GM21367 (cell line): ENCODE measurements at regions not wholly inside any gene's neighbourhood (a gene's known extent, or its start where the extent isn't known, plus 50 kb on each side); places are given as distances from the start of the nearest gene placed in this dataset.
"Not testable (repeated sequence)": the region's sequence is repeated elsewhere in the genome, so short reads cannot be mapped to it uniquely, and the experiment has no call there.

Experiments
- ATAC-seq: cut with Tn5 transposase; IDR thresholded peaks from one replicate; pipeline ENCODE4 v1.9.1; 2021; ENCODE audit not compliant: unreplicated experiment

DNA sequence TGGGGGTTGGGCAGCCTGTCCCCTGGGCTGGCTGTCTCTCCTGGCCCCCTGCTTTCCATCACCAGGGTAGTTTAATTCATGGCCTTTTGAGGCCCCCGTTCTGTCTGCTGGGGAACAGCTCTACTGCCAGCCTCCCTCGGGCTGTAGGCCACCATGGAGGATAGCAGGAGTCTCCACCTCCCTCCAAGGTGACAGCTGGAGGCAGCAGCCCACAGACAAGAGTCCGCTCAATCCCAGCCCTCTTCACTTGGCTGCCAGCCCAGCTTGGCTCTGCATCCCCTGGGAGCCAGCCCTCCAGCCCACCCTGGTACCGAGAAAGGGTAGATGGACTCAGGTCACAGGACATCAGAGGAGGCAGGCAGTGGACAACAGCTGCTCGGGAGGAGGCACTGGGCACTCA is 194.6 kb upstream of the SDK2 start:
- no peak for ATAC-seq

DNA sequence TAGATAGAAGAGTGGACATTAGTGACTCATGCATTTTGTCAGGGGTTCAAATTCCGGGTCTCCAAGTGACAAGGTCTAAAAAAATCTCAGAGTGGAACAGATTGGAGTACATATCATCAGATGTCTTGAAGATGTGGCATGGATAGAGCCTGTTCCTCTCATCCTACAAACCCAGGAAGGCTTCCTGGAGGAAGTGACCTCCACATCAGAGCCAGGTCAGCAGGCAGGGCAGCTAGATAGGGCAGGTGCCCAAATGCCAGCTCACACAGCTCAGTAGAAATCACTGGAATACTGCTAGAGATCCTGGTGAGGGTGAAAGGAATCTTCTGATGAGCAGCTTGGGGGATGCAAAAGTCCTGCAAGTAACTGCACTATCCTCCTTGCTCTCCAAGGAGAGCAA is 196.6 kb upstream of the SDK2 start:
- no peak for ATAC-seq

DNA sequence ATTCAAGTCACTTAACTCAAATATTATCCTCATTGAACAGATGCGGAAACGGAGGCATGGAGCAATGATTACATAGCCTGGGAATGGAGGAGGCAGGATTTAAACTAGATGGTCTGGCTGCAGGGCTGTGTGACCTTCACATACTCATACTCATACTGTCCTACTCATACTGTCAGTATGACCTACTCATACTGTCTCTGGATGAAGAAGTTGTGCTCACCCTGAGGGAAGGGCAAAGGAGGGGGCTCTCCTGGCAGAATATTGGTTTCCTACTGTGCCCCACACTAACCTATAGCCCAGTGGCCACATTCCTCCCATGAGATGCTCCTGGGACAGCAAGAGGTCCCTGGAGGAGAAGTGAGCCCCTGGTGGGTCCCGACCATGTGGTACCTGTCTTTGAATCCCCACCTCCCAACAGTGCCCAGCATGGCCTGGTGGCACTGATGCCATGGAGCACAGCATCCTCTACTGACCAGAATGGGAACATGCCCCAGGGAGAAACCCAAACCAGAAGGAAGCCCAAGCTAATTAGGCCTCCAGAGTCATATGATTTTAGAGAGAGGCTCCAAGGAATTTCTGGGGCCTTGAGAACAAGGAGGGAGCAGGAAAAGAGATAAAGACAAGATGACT is 197.3 kb upstream of the SDK2 start:
- no peak for ATAC-seq

DNA sequence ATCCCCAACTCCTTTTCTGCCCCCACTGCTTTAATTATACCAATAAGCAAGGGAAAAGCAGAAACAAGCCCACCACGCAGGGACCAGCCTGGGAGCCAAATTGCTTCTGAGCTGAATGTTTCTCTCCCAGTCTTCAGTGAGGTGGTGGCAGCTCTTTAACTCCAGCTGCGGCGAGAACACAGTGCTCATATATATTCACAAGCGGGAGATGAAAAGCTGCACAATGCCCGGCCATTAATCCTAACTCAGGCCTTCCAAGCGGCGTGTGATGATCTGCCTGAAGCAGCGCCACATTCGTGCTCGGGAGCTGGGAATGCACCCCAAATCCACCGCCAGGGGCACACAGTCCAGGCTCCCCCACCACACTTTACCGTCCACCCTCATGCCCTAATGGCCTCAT is 203.7 kb upstream of the SDK2 start:
- ATAC-seq: no peak

DNA sequence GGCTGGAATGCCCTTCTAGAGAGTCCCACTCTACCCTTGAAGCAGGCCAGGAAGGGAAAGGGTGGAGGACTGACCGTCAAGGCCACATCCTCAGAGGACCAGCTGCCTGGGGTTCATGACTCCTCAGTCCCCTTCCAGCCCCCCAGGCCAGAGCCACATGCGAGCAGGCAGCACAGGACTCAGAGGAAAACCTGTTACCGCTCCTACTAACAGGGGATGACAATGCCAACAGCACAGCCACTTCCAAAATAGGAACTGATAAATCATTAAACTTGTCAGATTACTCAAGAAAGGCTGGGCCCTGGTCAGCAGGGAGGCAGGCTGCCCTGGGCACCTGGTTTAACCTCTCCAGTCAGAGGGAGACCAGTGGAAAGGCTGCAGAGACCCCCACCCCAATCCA is 206.2 kb upstream of the SDK2 start:
- no peak for ATAC-seq

DNA sequence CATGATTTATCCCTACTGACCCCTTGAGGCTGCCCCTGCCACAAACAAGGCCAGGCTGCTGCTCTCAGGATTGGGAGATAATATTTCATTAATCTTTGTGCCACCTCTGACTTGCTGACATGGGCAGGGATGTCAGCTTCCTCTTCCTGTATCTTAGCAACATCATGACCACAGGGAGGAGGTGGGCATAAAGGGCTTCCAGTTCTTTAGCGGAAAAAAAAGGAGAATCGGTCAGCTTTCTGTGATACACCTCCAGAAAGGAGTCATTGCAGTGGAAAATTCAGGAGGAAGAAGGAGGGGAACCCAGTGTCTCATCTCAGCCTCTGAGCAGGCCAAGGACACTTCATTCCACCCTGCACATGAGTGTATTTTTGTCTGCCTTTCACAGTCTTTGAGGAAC is 206.8 kb upstream of the SDK2 start:
- no peak for ATAC-seq

DNA sequence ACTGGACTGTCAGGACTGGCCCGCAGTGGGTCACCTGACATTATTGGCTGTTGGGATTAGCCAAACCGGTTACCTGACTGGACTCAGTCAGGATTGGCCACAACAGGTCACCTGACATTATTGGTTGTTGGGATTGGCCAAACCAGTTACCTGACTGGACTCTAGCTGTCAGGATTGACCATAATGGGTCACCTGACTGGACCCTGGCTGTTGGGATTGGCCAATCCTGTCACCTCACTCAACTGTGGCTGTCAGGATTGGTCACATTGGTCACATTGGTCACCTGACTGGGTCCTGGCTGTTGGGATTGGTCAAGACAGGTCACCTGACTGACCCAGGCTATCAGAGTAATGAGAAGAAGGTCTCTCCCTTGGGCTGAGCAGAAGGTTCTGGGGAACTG is 207.7 kb upstream of the SDK2 start:
- no peak for ATAC-seq

DNA sequence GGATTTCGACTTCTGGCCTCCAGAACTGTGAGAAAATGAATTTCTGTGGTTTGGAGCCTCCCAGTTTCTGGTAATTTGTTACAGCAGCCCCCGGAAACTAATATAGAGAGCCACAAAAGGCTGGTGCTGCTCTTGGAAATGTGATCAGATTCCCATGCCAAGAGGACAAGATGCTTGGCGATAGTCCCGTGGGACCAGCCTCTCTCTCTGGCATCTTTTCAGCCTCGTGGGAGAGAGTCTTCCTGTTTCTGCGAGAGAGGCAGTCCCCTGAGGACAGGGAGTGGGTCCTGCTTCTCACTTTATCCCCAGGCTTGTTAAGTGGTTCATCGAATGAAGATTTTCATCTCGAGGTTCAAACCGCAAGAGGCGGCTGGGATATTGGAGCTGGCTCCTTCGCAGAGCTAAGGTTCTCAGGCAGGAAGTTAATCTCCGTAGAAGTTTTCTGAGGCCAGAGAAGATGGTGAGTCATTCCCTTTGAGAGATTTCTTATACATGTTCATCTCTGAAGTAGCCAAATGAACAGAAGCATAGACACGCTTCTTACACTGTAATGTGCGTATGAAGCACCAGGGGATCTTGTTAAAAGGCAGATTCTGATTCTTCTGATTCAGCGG is 211.6 kb upstream of the SDK2 start:
- no peak for ATAC-seq

DNA sequence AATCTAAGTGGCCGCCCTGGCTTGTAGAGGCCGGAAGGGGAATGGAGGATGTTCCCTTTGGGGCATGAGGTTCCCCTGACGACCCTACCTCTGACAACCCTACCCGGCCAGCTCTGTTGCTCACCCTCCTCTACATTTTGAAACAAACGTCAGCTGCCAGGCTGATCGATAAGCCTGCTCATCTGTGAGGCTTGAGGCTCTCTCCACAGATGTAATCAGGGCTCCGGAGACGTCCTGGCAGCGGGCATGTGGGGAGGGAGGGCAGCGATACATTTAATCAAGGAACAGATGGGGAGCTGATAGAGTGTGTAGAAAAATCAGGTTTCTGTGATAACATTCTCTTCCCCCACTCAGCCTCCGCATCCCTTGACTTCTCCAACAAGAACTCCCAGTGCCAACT is 212.3 kb upstream of the SDK2 start:
- ATAC-seq: no peak

DNA sequence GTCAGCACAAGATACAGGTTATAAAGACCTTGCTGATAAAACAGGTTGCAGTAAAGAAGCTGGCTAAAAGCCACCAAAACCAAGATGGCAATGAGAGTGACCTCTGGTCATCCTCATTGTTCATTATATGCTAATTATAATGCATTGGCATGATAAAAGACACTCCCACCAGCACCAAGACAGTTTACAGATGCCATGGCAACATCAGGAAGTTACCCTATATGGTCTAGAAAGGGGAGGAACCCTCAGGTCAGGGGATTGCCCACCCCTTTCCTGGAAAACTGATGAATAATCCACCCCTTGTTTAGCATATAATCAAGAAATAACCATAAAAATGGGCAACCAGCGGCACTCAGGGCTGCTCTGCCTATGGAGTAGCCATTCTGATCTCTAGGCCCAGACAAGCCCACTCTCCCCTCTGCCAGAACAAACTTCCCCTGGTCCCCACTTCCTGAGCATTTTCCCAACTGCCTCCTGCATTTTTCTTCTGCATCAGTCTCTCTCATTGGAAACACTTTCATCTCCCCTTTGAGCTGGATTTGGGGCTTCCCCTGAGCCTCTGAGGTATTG is 215.3 kb upstream of the SDK2 start:
- ATAC-seq: not testable (repeated sequence)

DNA sequence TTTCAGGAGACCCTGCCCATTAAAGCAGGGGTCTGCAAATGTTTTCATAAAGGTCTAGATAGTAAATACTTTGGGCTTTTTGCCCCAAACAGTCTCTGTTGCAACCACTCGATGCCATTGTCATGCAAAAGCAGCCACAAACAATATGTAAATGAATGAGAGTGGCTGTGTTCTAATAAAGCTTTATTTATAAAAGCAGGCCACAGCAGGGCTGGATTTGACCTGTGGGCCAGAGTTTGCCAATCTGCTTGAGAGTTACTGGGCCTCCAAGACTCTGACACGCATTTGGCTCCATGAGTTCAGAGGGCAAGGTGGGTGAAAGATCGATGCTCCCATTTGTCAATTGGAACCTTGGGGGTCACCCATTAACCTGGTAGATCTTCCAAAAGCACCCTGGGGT is 217.3 kb upstream of the SDK2 start:
- ATAC-seq: no peak

DNA sequence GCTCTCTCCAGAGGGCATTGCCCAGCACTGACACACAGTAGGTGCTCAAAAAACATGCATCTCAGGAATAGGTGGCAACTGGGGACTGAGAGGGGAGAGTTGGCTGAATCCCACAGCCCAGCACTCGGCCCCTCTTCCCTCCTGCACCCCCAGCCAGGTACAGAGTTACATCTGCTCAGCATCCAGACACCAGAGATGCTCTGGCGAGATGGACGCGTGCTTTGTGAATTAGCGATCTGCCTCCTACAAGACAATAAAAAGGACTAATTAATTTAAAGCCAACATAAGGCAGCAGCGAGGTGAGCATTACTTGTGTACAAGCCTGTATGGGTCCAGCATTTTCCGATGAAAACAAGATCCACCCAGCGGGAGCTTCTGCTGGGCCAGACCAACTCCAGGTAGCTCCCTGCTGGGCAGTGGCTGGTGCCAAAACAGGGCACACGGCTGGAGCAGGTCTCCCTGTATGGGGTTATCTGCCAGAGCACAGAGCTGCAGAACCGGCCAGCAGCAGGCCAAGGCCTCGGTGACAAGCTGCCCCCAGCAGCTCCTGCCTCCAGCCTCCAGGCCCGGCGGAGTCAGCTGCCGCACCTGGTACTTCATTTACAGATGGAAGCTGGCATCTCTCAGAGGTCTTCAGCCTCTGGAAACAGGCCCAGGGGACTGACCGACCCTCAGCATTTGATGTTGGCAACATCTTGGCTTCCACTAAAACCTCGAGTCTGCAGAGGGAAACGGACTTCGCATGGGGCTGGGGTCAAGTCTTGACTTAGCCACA is 219.7 kb upstream of the SDK2 start:
- ATAC-seq: no peak

DNA sequence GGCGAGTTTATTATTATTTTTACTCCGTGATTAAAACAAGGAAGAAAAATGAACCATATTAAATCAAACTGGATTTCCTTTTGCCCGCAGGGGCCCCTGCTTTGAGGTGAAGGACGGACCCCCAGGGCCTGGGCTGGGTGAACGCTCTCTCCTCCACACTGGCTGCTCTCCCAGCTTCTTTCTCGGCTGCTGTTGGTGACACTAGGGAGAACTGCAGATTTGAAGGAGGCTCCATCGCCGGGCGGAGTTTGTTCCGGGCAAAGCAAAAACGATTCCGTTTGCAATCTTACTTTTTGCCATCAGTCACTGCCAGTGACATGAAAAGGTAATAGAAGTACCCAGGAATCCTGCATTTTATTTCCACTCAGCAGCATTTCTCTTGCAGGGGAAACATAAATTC is 221.6 kb upstream of the SDK2 start:
- no peak for ATAC-seq

DNA sequence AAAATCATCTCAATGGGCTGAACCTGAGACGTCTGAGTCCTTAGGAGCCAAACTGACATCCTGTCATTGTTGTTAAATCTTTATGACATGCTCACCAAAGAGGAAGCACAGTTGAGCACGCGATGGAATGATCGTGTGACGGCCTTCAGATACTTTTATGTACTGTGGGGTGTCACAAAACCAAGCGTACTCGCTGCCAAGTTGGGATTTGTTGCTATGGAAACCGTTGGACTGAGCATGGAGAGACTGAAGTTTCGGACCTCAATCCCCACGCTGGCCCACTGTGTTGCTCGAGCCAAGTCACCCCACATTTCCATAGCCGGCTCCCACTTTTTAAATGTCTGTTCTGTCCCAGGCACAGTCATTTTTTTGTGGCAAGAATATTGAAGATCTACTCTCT is 222.8 kb upstream of the SDK2 start:
- no peak for ATAC-seq

DNA sequence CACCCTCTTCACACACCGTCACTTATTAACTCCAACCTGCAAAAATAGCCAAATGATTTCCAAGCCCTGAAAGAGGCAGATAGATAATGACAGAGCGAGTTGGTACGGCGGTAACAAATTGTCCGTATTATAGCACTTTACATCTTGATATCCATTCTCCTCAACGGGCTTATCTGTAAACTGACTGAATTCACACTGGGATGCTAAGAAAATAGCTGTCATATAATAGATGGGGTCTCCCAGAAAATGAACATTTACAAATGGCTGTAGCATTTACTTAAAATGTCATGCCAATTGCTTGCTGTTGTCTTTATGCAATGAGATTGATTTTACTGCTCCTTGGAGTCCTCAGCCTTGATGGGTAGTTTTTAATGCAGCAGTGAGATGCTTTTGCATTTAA is 225.8 kb upstream of the SDK2 start:
- no peak for ATAC-seq

DNA sequence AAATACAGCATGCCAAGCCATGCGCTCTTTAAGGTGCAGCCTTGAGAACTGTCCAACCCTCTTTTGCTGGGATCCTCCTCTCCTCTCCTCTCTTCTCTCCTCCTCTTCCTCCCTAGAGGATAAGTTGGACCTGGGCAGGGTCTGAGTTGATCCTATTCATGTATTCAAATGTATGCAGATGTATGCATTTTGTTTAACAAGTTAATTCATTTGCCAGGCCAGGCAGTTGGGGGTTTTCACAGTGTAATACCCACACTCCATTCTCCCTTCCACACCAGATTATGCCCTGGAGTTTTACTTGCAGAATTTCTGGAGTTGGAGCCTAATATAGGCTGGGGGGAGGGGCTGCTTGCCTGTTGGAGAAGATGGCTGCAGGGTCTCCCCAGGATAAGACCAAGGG is 226.2 kb upstream of the SDK2 start:
- no peak for ATAC-seq

DNA sequence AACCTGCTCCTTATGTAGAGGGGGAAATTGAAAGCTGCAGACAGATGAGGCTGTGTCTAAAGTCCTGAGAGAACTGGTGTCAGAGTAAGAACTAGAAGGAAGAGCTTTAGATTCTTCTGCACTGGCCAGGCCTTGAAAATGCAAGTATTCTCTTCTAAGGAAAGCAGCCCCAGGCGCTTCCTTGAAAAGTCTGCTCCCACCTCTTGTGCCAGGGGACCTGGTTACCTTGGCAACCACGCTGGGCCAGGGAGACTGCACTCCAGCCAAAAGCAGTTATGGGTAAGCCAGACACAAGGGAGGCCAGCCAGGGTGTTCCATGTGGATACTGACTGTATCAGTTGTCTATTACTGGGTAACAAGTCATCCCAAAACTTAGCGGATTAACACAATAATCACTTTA is 228.6 kb upstream of the SDK2 start:
- ATAC-seq: no peak

DNA sequence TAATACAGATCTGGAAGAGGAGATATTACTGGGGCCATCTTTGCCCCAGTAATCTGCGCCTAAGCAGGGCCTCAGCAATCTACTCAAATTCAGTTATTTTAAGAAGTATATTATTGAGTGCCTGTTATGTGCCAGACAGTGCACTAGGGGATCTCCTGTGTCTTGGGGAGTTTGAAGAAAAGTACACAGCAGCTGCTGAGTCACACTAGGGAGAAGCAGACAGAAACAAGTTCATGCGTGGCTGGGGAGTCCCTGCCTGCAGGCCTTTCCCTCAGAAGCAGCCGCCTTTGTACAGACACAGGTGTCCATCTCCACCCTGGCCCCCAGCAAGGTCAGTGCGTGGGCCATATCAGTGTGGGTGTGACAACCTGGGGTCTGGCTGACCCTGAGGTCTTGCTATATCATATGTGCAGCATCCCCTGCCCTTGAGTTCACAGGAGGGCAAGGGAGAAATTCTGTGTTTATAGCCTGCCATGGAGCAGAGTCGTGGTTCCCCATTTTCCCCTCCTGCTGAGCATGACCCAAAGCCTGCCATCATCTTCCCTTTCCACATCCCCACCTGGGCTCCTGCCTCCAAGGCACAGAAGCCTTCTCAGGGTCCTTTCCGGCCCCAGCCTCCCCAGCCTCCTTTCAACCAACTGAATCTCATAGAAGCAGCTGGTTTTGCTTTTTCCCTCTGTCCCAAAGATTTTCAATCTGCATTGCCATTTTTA is 229.9 kb upstream of the SDK2 start:
- no peak for ATAC-seq

DNA sequence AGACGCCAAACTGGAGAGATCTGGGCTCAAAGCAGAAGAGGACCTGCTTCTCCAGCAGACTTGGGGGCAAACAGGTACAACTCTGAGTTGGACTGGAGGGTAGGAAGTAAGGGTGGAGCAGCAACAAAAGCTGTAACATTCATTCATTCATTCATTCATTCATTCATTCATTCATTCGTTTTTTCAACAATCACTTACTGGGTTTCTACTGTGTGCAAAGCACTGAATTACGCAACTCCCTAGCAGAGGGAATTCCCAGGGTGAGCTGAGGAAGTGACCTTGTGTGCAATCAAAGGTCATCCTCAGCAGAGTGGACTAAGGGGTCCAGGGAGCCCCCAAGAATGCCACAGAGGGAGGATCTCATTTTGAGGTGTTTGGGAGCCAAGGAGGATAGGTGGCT is 231.1 kb upstream of the SDK2 start:
- ATAC-seq: no peak

DNA sequence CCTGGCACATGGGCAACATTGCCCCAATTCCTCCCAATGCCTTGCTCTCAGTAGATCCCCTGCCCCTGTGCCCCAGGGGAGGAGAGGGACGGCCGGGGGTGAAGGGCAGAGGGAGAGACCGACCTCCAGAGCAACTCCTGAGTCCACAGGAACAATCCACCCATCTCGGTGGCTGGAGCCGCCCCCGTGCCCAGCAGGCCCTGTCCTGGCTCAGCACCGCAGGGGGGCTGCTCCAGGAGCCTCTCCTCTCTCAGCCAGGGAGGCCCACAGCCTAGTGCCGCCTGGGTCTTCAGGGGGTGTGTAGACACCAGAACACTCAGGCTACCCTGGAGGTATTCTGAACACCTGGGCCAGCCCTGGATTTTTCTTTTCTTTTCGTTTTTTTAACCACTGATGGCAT is 233.7 kb upstream of the SDK2 start:
- no peak for ATAC-seq

DNA sequence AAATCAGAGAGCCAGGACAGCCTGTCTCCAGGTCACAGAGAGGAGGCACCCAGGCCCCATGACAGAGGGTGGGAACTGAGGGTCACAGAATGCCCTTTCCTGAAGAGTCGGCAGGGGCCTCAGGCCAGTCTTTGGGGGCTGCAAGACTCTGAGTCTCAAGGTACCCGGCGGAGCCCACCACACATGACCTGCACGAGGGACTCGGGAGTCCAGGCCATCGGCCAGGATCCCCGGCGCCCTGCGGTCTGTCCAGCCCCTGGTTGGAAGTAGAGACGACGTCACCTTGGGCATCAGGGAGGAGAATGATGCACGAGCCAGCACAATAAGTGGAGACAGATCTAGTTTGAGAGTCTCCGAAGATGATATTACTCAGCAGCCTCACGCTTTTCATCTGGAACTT is 234.7 kb upstream of the SDK2 start:
- ATAC-seq: no peak

DNA sequence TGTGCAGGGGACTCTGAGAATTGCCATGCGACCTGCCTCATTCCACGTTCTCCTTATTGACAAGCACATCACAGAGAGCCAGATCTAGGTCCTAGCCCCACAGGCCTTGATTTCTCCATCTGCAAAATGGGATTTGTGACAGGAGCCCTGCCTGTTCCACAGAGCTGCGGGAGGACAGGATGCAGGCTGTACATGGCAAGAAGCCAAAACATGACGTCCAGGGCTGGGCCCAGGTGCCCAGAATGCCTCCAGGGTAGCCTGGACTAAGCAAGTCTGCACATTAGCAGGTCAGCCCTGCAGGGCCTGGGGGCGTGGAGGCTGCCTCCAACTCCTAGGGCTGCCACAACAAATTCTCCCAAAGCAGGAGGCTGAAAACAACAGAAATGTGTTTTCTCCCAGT is 235.7 kb upstream of the SDK2 start:
- no peak for ATAC-seq
